ENCODE measurements at regions not wholly inside any gene's neighbourhood (a gene's known extent, or its start where the extent isn't known, plus 50 kb on each side); places are given as distances from the start of the nearest gene placed in this dataset.

- no peak for DNase-seq (ENCODE audit: low read depth)
- TF ChIP-seq CTCF (conservative IDR thresholded peaks at IDR 0.05; ENCODE audit: control insufficient read depth, insufficient read depth, low read depth, low read length) = no peak
- no peak overlapping the region for H3K4me3 ChIP-seq (ENCODE audit: control insufficient read depth, low read depth, low read length)
These were observed 263.8 kb downstream of the LOXHD1 start for GRCh38 chr18:46393230-46393629.

- no peak for TF ChIP-seq CTCF (conservative IDR thresholded peaks at IDR 0.05; ENCODE audit: control insufficient read depth, insufficient read depth, low read depth, low read length)
- H3K4me3 ChIP-seq (ENCODE audit: control insufficient read depth, low read depth, low read length) = no peak overlapping the region
- DNase-seq (ENCODE audit: low read depth) = no peak
These were observed 263.1 kb downstream of the LOXHD1 start for GRCh38 chr18:46393961-46394360.

- H3K4me3 ChIP-seq (ENCODE audit: control insufficient read depth, low read depth, low read length) = no peak overlapping the region
- DNase-seq (ENCODE audit: low read depth) = no peak
- no peak for TF ChIP-seq CTCF (conservative IDR thresholded peaks at IDR 0.05; ENCODE audit: control insufficient read depth, insufficient read depth, low read depth, low read length)
These were observed 261.2 kb downstream of the LOXHD1 start for GRCh38 chr18:46395795-46396194.

GRCh38 chr18:46397174-46397573 is 259.8 kb downstream of the LOXHD1 start:
- no peak for TF ChIP-seq CTCF (conservative IDR thresholded peaks at IDR 0.05; ENCODE audit: control insufficient read depth, insufficient read depth, low read depth, low read length)
- DNase-seq (ENCODE audit: low read depth) = no peak
- H3K4me3 ChIP-seq (ENCODE audit: control insufficient read depth, low read depth, low read length) = no peak overlapping the region

GRCh38 chr18:46398005-46398404 is 259.0 kb downstream of the LOXHD1 start:
- no peak for TF ChIP-seq CTCF (conservative IDR thresholded peaks at IDR 0.05; ENCODE audit: control insufficient read depth, insufficient read depth, low read depth, low read length)
- DNase-seq (ENCODE audit: low read depth) = no peak
- no peak overlapping the region for H3K4me3 ChIP-seq (ENCODE audit: control insufficient read depth, low read depth, low read length)

GRCh38 chr18:46398625-46399024 is 258.4 kb downstream of the LOXHD1 start:
- no peak for DNase-seq (ENCODE audit: low read depth)
- no peak overlapping the region for H3K4me3 ChIP-seq (ENCODE audit: control insufficient read depth, low read depth, low read length)
- TF ChIP-seq CTCF (conservative IDR thresholded peaks at IDR 0.05; ENCODE audit: control insufficient read depth, insufficient read depth, low read depth, low read length) = no peak

GRCh38 chr18:46399303-46399702 is 257.7 kb downstream of the LOXHD1 start:
- H3K4me3 ChIP-seq (ENCODE audit: control insufficient read depth, low read depth, low read length) = no peak overlapping the region
- no peak for TF ChIP-seq CTCF (conservative IDR thresholded peaks at IDR 0.05; ENCODE audit: control insufficient read depth, insufficient read depth, low read depth, low read length)
- no peak for DNase-seq (ENCODE audit: low read depth)
